ENCODE measurements at regions not wholly inside any gene's neighbourhood (a gene's known extent, or its start where the extent isn't known, plus 50 kb on each side); places are given as distances from the start of the nearest gene placed in this dataset.
"Not testable (repeated sequence)": the region's sequence is repeated elsewhere in the genome, so short reads cannot be mapped to it uniquely, and the experiment has no call there.

- Mint-ChIP-seq H3K4me1 (no peaks in the 10 kb centered on the region), H3K9me3 (peaks cover 10% of the 10 kb centered on the region), H3K27me3 (ENCODE audit: low read depth) (no peaks in the 10 kb centered on the region), H3K4me3 (no peak overlapping the region), H3K27ac (no peak overlapping the region), H3K36me3 (ENCODE audit: low read depth) (no peaks in the 10 kb centered on the region)
- TF ChIP-seq CTCF (IDR thresholded peaks at IDR 0.05; ENCODE audit: unreplicated experiment in 3 of 3), result no peak
These were observed 274.0 kb upstream of the KITLG start for GRCh38 chr12:88854260-88854659.

GRCh38 chr12:88847246-88847645 is 267.0 kb upstream of the KITLG start:
- H3K4me1 Mint-ChIP-seq; H3K27ac Mint-ChIP-seq; H3K4me3 Mint-ChIP-seq; H3K36me3 Mint-ChIP-seq (ENCODE audit: low read depth); H3K27me3 Mint-ChIP-seq (ENCODE audit: low read depth): not testable (repeated sequence)
- peaks cover 11% of the 10 kb centered on the region for H3K9me3 Mint-ChIP-seq

- Mint-ChIP-seq H3K9me3 (peaks cover 12% of the 10 kb centered on the region), H3K36me3 (ENCODE audit: low read depth) (no peaks in the 10 kb centered on the region), H3K4me3 (no peak overlapping the region), H3K27ac (no peak overlapping the region), H3K4me1 (no peaks in the 10 kb centered on the region), H3K27me3 (ENCODE audit: low read depth) (no peaks in the 10 kb centered on the region)
- no peak for TF ChIP-seq CTCF (IDR thresholded peaks at IDR 0.05; ENCODE audit: unreplicated experiment in 3 of 3)
These were observed 264.2 kb upstream of the KITLG start for GRCh38 chr12:88844426-88844825.

- Mint-ChIP-seq H3K4me3 (no peak overlapping the region), H3K27ac (no peak overlapping the region), H3K9me3 (peaks cover 22% of the 10 kb centered on the region), H3K4me1 (no peaks in the 10 kb centered on the region), H3K36me3 (ENCODE audit: low read depth) (no peaks in the 10 kb centered on the region), H3K27me3 (ENCODE audit: low read depth) (no peaks in the 10 kb centered on the region)
- TF ChIP-seq CTCF (IDR thresholded peaks at IDR 0.05; ENCODE audit: unreplicated experiment in 3 of 3), result no peak
These were observed 262.0 kb upstream of the KITLG start for GRCh38 chr12:88842314-88842713.

- Mint-ChIP-seq H3K27me3 (ENCODE audit: low read depth) (no peaks in the 10 kb centered on the region), H3K4me3 (no peak overlapping the region), H3K36me3 (ENCODE audit: low read depth) (no peaks in the 10 kb centered on the region), H3K9me3 (peaks cover 19% of the 10 kb centered on the region), H3K4me1 (no peaks in the 10 kb centered on the region), H3K27ac (no peak overlapping the region)
- no peak for TF ChIP-seq CTCF (IDR thresholded peaks at IDR 0.05; ENCODE audit: unreplicated experiment in 3 of 3)
These were observed 259.2 kb upstream of the KITLG start for GRCh38 chr12:88839486-88839885.

- no peak overlapping the region for H3K4me3 Mint-ChIP-seq
- no peak for TF ChIP-seq CTCF (IDR thresholded peaks at IDR 0.05; ENCODE audit: unreplicated experiment in 3 of 3)
- H3K36me3 Mint-ChIP-seq (ENCODE audit: low read depth), result no peaks in the 10 kb centered on the region
- H3K27ac Mint-ChIP-seq, result no peak overlapping the region
- peaks cover 17% of the 10 kb centered on the region for H3K9me3 Mint-ChIP-seq
- H3K27me3 Mint-ChIP-seq (ENCODE audit: low read depth), result no peaks in the 10 kb centered on the region
- H3K4me1 Mint-ChIP-seq, result no peaks in the 10 kb centered on the region
These were observed 255.9 kb upstream of the KITLG start for GRCh38 chr12:88836156-88836555.
